Esophagus squamous epithelium (tissue), 4 donors: ENCODE measurements at regions not wholly inside any gene's neighbourhood (a gene's known extent, or its start where the extent isn't known, plus 50 kb on each side); places are given as distances from the start of the nearest gene placed in this dataset.

Source experiments
- POLR2A ChIP-seq, 4 donors: fragments of 450-650 bp; IDR thresholded peaks; one replicate each; pipeline ENCODE4 v1.6.1; 2017; ENCODE audit warnings: antibody characterized with exemption in 4 of 4, mild to moderate bottlenecking in 4 of 4, moderate library complexity in 3 of 4
- TF ChIP-seq, protein P1 (sequence below), 6 experiments: fragments of 450-650 bp in 4 of 6; fragments of 200-600 bp in 2 of 6; sonication (generic) in 2 of 6; IDR thresholded peaks; one replicate each; pipeline ENCODE4 v1.5.1; 2016 to 2019; ENCODE audit warnings: antibody characterized with exemption in 6 of 6, mild to moderate bottlenecking in 4 of 6, moderate library complexity in 4 of 6

DNA sequence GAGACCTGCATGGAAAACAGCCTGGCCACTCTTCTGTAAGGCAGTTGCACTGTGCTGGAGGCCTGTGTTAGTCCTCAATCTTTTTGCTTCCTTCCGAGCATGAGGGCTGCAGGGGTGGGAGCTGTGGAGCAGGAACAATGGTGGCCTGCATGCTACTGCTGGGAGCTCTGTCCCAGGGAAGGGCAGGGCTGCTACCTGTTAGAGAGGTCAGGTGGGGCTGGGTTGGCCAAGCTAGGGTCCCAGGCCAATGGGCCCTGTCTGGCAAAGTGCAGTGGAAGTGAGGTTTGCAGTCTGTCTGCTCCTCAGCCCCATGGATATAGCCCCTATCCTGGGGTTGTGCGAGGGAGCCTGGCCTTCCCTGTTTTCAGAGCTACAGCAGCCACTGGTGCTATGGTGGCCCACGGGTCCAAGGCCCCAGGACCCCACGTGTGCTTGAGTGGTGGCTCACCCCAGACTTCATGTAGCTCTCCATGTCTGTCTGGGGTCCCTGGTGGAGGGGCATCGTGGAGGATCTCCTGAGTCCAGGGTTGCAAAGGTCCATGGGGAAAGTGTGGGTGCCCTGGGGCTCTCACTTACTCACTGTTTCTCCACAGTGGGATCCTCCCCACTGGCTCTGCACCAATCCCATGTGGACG, 1212.6 kb upstream of the NXPH2 start:
- no peak for TF ChIP-seq POLR2A (IDR thresholded peaks at IDR 0.05)
- TF ChIP-seq, protein P1, sequence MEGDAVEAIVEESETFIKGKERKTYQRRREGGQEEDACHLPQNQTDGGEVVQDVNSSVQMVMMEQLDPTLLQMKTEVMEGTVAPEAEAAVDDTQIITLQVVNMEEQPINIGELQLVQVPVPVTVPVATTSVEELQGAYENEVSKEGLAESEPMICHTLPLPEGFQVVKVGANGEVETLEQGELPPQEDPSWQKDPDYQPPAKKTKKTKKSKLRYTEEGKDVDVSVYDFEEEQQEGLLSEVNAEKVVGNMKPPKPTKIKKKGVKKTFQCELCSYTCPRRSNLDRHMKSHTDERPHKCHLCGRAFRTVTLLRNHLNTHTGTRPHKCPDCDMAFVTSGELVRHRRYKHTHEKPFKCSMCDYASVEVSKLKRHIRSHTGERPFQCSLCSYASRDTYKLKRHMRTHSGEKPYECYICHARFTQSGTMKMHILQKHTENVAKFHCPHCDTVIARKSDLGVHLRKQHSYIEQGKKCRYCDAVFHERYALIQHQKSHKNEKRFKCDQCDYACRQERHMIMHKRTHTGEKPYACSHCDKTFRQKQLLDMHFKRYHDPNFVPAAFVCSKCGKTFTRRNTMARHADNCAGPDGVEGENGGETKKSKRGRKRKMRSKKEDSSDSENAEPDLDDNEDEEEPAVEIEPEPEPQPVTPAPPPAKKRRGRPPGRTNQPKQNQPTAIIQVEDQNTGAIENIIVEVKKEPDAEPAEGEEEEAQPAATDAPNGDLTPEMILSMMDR (IDR thresholded peaks at IDR 0.05), result no peak
